SK-MEL-5 (cell line): ENCODE measurements at regions not wholly inside any gene's neighbourhood (a gene's known extent, or its start where the extent isn't known, plus 50 kb on each side); places are given as distances from the start of the nearest gene placed in this dataset.
A peak's percentile ranks its signal among the peaks of the same experiment; 100 is the strongest.

Experiments used
- DNase-seq: peaks from one replicate; pipeline ENCODE4 v3.0.0-alpha.2; 2016; ENCODE audit warnings: low read depth, low spot score
- in situ Hi-C: cut with HindIII; loops from 2 replicates; pipeline ENCODE4 v1.10.0; 2016; ENCODE audit warnings: low sequenced_read_pairs, high pct_unique_total_duplicates, low pct_unique_long_range_greater_than_20kb

DNA sequence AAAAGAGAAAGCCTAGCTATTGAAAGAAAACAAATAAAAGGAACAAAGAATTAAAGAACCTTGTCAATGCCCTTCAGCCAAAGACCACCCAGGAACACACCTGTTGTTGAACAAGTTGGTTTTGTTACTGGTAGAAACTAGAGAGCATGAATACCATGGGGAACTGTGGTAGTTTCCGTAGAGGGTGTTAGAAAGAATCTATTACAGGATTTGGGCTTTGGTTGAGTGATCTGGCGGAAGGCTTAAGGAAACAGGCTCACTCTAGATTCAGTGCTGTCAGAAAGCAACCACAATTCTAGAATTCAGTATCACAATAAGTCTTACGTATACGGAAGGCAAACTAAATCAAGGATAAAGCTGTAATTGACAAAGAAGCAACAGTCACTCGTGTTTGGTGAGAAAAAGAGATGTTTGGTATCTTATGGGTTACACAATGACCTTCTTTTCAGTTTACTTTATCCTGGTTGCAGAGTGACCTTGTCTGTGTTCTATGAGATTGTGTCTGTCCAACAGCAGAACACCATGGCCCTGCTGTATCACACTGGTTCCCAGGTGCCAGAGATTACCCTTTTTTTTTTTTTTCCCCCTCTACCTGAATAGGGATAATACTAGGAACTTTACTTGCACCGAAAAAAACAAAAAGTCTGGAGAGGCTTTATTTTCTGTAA, 265.9 kb downstream of the SHQ1 start:
- in situ Hi-C loops, result no loop called here
- DNase-seq, result no peak

DNA sequence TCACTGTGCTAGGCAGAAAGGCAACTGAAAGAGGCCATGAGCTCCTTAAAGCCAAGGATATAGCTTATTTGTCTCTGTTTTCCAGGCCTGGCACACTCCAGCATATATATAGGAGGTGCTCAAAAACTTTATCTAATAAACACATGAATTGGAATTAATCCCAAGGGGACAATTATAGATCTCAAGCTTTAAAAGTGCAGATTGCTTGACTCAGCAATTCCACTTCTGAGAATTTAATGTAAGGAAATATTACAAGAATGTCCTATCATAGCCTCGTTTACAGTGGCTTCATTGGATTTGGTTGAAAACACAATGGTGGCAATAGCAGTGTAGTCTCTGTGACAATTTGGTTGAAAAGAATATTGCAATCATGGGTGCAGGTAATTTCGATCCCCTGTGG, 267.3 kb downstream of the SHQ1 start:
- DNase-seq, result no peak
- in situ Hi-C loops, result no loop called here

DNA sequence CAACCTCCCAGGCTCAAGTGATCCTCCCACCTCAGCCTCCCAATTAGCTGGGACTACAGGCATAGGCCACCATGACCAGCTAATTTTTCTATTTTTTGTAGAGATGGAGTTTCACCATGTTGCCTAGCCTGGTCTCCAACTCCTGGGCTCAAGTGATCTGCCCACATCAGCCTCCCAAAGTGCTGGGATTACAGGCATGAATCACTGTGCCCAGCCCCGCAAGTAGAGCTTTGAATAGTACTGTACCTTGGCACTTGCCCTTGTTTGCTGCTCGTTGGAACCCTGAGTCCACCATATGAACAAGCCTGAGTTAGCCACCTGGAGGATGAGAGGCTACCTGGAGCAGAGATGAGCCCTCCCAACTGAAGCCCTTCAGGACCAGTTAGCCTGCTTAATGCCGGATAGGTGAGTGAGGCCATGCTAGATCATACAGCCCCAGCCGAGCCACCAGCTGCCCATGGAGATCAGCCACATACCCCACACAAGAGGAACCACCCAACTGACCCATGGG, 267.9 kb downstream of the SHQ1 start:
- DNase-seq, result no peak
- in situ Hi-C loops, result no loop called here

DNA sequence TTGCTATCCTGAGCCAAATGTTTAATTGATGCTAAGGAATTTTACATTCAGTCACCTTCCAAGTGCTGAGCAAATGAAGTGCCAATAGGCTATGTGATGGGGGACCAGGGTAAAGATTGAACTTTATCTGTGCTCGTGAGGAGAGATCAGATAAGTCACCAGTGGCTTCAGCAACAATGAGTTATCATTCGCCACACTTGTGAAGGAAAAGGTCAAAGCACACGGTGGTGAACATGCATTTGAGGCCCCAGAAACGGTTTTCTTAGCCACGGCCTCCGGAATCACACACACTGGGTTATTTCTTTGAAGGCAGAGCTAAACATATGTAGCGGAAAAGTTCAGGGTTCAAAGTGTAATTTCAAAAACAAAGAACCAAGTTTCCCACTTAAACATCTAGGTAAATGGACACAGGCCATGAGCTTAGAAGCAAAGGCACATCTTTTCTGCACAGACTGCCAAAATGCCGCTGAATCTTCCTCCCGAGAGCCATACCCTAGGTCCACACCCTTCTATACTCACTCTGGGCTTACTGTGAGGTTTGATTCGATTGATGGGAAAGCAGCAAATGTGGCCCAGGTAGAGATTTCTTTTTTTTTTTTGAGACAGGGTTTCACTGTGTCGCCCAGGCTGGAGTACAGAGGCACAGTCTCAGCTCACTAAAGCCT, 268.5 kb downstream of the SHQ1 start:
- in situ Hi-C loops, result no loop called here
- no peak for DNase-seq

DNA sequence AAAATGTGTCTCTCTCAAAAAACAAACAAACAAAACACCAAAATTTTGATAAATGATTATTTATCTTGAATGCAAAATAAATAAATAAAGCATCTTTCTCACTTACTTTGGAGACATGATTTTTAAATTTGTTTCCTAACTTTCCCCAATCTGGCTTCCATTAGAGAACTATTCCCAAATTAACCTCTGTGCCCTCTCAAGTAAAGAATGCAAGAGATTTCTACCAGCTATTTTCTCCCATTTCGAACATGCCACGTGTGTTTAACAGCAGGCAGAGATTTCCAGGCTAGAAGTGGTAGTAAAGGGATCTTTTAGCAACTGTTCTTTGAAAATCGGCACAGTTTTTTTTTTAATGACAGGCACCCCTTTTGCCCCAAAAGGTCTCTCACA, 269.1 kb downstream of the SHQ1 start:
- in situ Hi-C loops, result no loop called here
- no peak for DNase-seq

DNA sequence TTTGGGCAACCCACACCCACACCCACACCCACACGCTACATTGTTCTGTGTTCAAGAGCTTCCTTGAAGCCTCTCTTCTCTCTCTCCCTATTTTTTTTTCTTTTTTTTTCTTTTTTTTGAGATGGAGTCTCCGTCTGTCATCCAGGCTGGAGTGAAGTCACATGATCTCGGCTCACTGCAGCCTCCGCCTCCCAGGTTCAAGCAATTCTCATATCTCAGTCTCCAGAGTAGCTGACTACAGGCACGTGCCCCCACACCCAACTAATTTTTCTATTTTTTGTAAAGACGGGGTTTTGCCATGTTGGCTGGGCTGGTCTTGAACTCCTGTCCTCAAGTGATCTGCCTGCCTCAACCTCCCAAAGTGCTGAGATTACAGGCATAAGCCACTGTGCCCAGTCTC, 271.1 kb downstream of the SHQ1 start:
- in situ Hi-C loops, result no loop called here
- DNase-seq, result no peak

DNA sequence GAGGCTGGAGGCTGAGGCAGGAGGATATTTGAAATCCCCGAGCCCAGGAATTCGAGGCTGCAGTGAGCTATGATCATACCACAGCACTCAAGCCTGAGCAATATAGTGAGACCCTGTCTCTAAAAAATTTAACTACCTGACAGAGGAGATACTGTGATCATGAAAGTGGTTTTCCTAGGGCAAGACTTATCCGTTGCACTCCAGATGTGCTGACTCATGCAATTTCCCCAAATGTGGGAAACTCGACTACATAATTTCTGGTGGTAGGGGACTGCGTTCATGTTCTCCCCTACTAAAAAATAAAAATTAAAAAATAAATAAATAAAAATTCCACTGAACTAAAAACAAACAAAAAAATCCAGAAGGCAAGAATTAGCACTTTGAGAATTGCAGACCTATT, 271.7 kb downstream of the SHQ1 start:
- in situ Hi-C loops, result no loop called here

DNA sequence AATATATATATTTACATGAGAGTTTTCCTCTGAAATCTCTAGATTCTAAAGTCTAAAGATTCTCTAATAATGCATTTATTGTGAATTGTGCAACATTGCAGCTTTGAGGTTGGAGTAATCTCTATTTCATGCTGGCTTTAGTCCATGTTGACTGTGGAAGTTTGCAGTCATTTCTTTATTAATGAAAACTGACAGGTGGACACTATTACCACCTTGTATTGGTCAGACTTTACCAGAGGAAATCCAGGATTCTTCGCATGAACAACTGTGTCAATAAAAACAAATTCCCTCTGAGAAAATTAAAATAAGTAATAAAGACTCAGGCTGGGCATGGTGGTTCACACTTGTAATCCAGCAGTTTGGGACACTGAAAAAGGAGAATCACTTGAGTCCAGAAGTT, 274.1 kb downstream of the SHQ1 start:
- in situ Hi-C loops, result no loop called here
- no peak for DNase-seq

More for the DNA sequence above, 271.7 kb downstream of the SHQ1 start:
- no peak for DNase-seq

DNA sequence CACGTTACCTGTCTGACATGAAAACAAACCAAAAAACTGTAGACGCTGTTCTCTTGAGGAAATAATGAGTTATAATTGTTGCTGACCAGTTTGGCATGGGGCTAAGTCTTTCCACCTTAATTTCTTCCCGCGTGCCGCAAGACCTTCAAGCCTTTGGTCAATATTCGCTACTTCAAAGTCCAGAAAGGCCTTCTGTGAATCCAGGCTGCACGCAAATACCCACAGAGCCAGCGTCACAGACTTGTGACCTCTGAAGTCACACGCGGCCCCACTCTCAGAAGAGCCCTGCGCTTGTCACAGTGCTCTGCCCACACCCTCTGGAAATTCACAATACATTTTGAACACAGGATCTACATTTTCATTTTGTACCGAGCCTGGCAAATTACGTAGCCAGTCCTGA, 275.2 kb downstream of the SHQ1 start:
- in situ Hi-C loops, result no loop called here
- DNase-seq, result no peak

DNA sequence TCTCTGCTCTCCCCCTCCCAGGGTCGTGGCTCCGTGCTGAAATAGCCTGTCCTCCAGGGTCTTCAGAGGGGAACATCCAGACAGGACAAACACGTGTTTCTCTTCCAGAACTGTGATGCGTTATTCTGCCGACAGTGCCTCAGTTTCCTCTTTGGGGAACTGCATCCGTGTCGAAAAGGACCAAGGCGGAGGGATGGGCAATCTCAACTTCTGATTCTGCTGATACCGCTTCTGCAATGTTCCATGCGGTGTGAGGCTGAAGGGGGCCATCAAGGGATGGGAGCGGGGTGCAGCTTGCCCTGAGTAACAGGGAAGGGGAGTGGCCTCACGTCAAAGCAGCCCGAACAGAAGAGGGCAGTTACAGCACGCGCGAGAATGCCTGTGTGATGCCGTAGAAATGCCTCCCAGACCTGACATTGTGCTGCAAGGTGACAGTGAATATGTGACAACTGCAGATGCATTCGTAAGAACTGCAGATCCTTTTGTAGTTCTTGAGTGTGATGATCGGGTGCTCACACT, 275.7 kb downstream of the SHQ1 start:
- no peak for DNase-seq
- in situ Hi-C loops, result no loop called here

DNA sequence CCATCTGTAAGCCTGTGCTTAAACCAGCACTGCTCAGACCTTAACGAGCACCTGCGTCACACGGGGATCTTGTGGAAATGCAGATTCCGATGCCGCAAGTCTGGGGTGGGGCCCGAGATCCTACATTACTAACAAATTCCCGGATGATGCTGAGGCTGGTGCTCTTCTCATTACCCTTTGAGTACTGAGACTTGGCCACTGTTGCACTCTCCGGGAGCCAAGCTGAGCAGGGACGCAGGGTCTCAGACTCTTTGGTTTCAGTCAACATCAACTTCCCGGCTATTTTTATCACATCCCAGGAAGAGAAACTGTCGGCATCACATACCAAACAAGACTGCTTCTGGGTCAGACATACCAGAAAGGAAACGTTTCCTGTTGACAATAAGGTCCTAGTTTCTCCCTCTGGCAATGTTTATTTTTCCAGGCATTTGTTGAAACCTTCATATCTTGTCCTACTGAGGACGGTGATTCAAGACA, 276.6 kb downstream of the SHQ1 start:
- in situ Hi-C loops, result no loop called here
- DNase-seq, result no peak

DNA sequence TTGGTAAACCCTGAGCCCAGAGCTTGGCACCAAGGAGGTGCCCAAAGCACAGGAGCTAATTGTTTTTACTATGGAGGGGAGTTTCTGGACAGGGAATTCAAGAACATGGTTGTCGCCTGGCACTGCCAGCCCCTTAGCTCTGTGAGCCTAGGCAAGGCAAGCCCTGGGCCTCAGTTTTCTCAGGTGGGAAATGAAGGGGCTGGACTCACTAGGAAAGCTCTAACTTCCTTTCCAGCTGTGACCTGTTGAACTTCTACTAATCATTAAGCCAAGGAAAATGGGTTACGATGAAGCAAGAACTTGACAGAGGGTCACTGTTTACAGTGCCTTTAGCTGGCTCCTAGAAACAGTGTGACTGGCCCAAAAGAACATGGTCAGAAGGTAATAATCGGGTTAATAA, 277.2 kb downstream of the SHQ1 start:
- DNase-seq, result no peak
- in situ Hi-C loops, result no loop called here

DNA sequence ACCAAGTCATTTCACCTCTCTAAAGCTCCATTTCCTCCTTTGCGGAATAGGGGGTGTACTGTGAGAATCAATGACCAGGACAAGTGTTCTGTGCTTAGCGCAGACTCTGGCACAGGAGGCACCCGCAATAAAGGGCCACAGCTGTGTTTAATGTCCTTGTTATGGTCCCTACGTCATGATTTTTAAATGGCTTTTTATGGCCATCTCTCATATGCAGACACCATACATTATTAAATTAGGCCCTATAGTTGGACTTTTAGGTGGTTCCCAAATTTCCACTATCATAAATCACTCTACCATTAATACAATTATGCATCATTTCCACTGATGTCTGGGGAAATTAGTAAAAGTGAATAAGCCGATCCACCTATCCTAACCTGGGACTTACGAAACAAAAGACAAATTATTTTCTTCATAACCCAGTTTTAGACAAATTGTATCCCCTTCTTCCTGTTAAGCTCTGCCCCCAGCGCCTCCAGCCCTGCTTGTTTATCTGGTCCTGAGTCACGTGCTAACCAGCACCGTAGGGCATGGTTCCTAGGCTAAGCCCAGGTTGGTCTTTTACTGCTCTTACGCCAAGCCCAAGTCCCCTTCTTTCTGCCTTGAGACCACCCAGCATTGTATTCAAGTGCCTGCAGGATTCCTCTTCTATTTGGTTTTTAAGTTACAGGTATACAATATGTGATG, 278.3 kb downstream of the SHQ1 start:
- in situ Hi-C loops, result no loop called here

DNA sequence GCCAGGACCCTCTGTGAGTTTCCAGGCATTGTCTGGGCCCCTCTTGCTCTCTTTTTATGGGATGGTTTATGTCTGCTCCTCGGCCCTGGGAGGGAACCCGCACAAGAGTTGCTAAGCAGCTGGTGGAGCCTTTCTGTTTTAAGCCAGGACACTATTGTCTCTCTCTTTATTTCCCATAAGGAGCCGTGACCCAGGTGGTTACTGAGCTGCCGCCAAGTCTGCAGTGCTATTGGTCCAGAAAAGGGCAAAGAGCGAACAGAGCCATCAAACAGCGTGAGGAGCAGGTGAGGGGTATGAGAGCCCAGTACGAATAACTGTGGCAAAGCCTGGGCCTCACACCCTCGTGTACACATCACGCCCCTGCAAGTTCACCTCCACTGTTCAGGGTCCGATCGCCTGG, 280.2 kb downstream of the SHQ1 start:
- in situ Hi-C loops, result no loop called here
- no peak for DNase-seq

More for the DNA sequence above, 278.3 kb downstream of the SHQ1 start:
- DNase-seq, result no peak

DNA sequence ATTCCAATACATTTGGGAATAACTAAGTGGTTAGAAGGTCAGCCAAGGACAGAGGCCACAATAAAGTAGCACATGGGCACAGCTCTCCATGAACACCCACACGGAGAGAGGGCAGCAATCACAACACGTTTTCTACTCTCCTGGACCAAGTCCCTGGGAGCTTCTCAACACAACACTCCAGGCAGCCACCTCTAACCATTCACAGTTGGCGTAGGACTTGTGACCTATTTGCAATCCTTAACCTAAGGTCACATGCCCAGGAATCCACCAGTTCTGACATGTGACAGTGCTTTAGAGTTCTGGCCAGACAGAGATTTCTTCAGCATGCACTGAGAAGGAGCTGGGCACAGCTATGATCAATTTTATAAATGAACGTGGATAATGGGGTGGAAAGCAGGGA, 280.8 kb downstream of the SHQ1 start:
- peak; percentile 42 for DNase-seq
- in situ Hi-C loops, result no loop called here

DNA sequence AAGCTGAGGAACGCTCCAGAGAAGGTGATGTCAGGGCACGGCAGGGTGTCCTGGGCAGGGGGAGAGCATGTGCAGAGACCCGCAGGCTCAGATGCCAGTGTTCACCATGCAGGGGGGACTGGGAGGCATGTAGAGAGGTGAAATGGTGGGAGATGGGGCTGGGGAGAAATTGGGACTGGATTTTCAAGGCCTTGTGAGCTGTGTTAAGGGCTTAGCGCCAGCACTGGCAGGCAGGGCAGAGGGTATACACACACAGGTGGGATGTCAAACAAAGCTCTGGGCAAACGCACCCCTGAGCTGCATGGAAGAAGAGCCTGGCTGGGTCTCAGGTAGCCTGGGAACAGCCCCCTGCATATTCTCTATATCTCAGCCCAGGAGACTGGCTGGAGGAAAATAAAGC, 282.7 kb downstream of the SHQ1 start:
- in situ Hi-C loops, result no loop called here
- no peak for DNase-seq

DNA sequence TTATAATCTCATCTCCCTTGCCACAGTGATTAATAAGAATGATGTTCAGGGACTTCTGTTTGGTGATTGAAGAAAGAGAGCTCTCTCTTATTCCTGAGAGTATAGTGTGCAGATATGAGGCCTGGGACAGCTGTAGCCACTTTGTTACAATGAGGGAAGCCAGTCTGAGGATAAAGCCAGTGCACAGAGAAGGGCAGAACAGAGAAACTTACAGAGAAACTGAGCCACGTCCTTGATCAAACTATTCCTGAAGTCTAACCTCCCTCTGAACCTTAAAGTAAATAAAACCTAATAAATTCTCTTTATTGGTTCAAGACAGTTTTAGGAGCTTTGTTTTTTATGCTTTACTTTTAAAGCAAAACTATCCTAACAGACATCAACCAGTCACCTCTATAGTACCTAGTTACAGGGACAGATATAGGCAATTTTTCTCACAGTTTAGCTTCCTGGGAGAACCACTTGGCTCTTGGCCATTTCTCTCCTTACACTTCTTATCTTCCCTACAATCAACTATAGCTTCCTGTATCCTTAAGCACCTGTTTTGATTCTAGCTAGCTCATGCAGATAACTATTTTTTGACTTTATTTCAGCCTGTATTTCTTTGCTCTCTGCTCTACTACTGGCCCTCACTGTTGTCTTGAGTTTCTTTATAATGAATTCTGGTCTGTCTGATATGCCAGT, 284.4 kb downstream of the SHQ1 start:
- DNase-seq, result no peak
- in situ Hi-C loops, result no loop called here
